Gastroesophageal sphincter (tissue), 2 donors: ENCODE measurements at regions not wholly inside any gene's neighbourhood (a gene's known extent, or its start where the extent isn't known, plus 50 kb on each side); places are given as distances from the start of the nearest gene placed in this dataset.

Experiments
- POLR2A ChIP-seq, 2 donors: fragments of 450-650 bp; IDR thresholded peaks; one replicate each; pipeline ENCODE4 v1.6.1; 2017; ENCODE audit warnings: antibody characterized with exemption in 2 of 2, mild to moderate bottlenecking in 2 of 2, moderate library complexity in 1 of 2
- POLR2AphosphoS5 ChIP-seq: sonication (generic); formaldehyde crosslinking; IDR thresholded peaks from one replicate; pipeline ENCODE4 v1.6.1; 2017; ENCODE audit warnings: antibody characterized with exemption

DNA sequence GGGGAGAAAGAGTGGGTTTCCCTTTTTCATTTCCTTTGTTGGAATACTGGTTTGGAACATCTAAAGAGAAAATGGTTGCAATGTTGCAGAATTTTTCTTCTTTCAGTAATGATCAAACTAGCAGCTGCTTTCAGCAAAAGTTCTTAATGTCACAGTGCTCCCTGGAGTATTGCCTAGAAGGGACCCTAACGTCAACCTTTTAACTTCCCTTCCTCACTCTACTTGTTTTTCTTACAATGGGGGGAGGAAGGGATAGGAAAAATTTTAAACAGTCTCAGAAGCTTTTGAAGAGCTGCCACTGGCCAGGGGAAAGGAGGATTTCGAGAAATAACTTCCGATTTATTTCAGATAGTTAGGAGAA is 521.8 kb downstream of the MED13L start:
- TF ChIP-seq POLR2AphosphoS5 (no peak), POLR2A (IDR thresholded peaks at IDR 0.05) (no peak)
